ENCODE measurements at regions not wholly inside any gene's neighbourhood (a gene's known extent, or its start where the extent isn't known, plus 50 kb on each side); places are given as distances from the start of the nearest gene placed in this dataset.

GRCh38 chr2:122249673-122250072 lies 494.2 kb downstream of the TSN start:
- TF ChIP-seq CTCF (IDR thresholded peaks at IDR 0.05; ENCODE audit: control insufficient read depth, extremely low read depth, insufficient read depth) = no peak
- no peak overlapping the region for H3K4me3 ChIP-seq (ENCODE audit: low read depth, low read length)
- DNase-seq (ENCODE audit: low read depth) = no peak

- no peak overlapping the region for H3K4me3 ChIP-seq (ENCODE audit: low read depth, low read length)
- DNase-seq (ENCODE audit: low read depth) = no peak
- no peak for TF ChIP-seq CTCF (IDR thresholded peaks at IDR 0.05; ENCODE audit: control insufficient read depth, extremely low read depth, insufficient read depth)
These were observed 495.7 kb downstream of the TSN start for GRCh38 chr2:122251158-122251557.

- TF ChIP-seq CTCF (IDR thresholded peaks at IDR 0.05; ENCODE audit: control insufficient read depth, extremely low read depth, insufficient read depth) = no peak
- DNase-seq (ENCODE audit: low read depth) = no peak
- H3K4me3 ChIP-seq (ENCODE audit: low read depth, low read length) = no peak overlapping the region
These were observed 496.1 kb downstream of the TSN start for GRCh38 chr2:122251566-122251965.

- TF ChIP-seq CTCF (IDR thresholded peaks at IDR 0.05; ENCODE audit: control insufficient read depth, extremely low read depth, insufficient read depth) = no peak
- no peak overlapping the region for H3K4me3 ChIP-seq (ENCODE audit: low read depth, low read length)
- DNase-seq (ENCODE audit: low read depth) = no peak
These were observed 500.5 kb downstream of the TSN start for GRCh38 chr2:122255924-122256323.

GRCh38 chr2:122261911-122262310 lies 506.5 kb downstream of the TSN start:
- no peak overlapping the region for H3K4me3 ChIP-seq (ENCODE audit: low read depth, low read length)
- no peak for DNase-seq (ENCODE audit: low read depth)
- no peak for TF ChIP-seq CTCF (IDR thresholded peaks at IDR 0.05; ENCODE audit: control insufficient read depth, extremely low read depth, insufficient read depth)

- no peak for DNase-seq (ENCODE audit: low read depth)
- H3K4me3 ChIP-seq (ENCODE audit: low read depth, low read length) = no peak overlapping the region
- TF ChIP-seq CTCF (IDR thresholded peaks at IDR 0.05; ENCODE audit: control insufficient read depth, extremely low read depth, insufficient read depth) = no peak
These were observed 508.3 kb downstream of the TSN start for GRCh38 chr2:122263746-122264145.

- H3K4me3 ChIP-seq (ENCODE audit: low read depth, low read length) = no peak overlapping the region
- no peak for DNase-seq (ENCODE audit: low read depth)
- no peak for TF ChIP-seq CTCF (IDR thresholded peaks at IDR 0.05; ENCODE audit: control insufficient read depth, extremely low read depth, insufficient read depth)
These were observed 511.2 kb downstream of the TSN start for GRCh38 chr2:122266636-122267035.

Measured in LNCaP clone FGC (cell line).